Hematopoietic multipotent progenitor cell treated with erythropoietin and hydrocortisone succinate and interleukin-3 and kit ligand, for 15 days (in vitro differentiated cells): ENCODE measurements at regions not wholly inside any gene's neighbourhood (a gene's known extent, or its start where the extent isn't known, plus 50 kb on each side); places are given as distances from the start of the nearest gene placed in this dataset.

Source experiments
- DNase-seq: peaks from one replicate; pipeline ENCODE4 v3.0.0-alpha.2; 2015; ENCODE audit warnings: low spot score

- DNase-seq, result no peak
Measured at GRCh38 chr3:20912406-20912805, 726.4 kb upstream of the SGO1 start.

GRCh38 chr3:20909511-20909910, 723.5 kb upstream of the SGO1 start:
- DNase-seq, result no peak

- no peak for DNase-seq
Measured at GRCh38 chr3:20905210-20905805, 719.3 kb upstream of the SGO1 start.

GRCh38 chr3:20904671-20905070, 718.7 kb upstream of the SGO1 start:
- DNase-seq, result no peak

GRCh38 chr3:20898962-20899361, 713.0 kb upstream of the SGO1 start:
- no peak for DNase-seq

DNA sequence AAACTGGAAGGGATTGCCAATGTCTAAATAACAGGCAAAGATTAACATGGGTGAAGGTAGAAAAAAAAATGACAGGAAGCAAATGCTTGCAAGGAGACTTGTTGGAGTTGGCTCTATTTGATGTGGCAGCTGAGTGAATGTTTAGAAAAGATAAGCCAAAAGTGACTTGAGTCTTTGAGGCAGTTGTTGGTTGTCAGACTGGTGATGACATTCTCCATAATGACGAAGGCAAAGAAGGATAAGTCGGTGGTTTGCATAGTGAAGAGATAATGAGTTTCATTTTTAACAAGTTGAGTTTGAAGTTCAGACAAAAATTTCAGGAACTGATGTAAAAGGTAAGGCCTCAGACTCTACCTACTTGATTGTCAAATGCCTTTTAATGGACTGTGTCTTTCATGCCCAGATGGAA, 704.1 kb upstream of the SGO1 start:
- DNase-seq, result no peak

DNA sequence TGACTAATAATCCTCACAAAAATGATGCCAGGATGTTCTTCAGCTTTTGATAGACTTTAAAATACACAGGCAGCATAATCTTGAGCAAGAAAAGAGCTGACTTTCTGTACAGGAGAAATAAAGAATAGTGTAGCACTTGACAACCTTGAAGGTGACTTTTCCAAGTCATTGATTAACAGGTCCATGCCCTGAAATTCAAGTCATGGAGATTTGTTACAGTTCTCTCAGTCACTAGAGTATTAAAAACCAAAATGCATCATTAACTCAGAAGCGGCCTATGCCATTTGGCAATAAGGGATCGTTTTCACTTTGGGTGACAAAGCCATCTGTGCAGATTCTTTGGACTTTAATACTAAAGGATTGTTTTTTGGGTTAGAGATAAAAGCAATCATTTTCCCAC, 692.7 kb upstream of the SGO1 start:
- DNase-seq, result no peak

DNA sequence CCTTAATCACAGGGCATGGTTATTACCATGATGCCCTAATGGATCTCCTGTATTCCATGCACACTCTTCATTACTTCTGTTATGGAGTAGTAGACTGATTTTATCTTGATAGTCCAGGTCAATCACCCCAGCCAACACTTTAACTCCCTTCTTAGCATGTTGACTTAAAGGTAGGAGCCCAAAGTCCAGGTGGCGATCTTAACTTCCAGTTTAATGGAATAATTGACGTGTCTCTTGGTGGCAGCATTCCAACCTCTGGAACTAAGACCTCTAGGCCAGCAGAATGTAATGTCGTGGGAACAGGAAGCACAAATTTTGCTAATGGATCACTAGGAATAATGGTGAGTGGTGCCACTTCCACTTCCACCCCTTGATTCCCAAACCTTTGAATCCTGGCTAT, 687.2 kb upstream of the SGO1 start:
- DNase-seq, result no peak

DNA sequence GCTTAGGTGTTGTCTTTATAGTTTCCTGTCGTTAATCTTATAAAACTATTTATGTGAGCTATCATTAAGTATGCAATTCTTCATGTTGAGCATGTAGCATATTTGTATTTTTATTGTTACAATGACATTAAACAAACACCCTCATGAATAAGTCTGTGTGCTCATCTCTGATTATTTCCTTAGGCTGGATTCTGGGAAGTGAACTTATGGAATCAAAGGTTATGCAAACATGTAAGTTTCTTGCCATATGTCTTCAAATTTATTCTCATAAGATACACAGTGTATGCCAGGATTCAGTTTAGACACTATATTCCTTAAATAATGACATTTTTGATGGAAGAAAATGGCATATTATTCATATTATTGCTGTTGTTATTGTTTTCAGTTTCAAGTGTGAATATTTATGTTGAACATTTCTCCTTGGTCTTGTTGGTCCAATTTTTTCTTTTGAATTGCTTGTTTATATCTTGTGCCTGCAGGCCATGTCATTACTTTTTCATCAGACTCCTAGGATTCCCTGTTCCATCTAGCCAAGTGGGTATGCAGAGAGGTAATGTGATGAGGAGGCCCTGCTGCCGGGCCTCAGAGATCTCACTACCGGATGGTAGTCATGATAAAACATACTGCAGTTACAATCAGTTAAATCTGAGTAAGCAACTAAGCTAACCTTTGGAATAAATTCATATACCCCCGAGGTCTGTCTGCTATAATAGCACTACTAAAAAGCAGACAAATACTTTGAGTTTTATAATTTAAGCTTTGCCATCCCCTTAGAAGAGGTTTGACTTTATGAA, 684.3 kb upstream of the SGO1 start:
- no peak for DNase-seq

GRCh38 chr3:20865803-20866202, 679.8 kb upstream of the SGO1 start:
- DNase-seq, result no peak

DNA sequence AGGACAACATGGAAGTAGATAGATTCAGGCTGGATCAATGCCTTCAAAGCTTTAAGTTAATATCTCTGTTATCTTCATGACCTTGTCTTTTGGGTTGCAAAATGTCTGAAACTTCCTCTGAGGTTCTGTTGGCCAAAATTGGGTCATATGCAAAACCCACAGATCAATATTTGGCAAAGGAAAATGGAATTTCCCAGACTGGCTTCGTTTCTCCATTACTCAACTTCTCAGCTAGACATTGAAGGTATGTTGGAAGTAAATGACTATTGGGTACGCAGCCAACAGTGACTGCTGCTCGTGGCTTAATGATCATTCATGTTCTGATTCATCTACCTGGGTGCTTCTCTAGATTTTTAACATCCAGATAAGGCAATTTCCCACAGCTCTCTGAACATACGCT, 675.4 kb upstream of the SGO1 start:
- no peak for DNase-seq

GRCh38 chr3:20857636-20858035, 671.6 kb upstream of the SGO1 start:
- no peak for DNase-seq

GRCh38 chr3:20853890-20854289, 667.9 kb upstream of the SGO1 start:
- DNase-seq, result no peak

- no peak for DNase-seq
Measured at GRCh38 chr3:20852712-20853111, 666.7 kb upstream of the SGO1 start.

- DNase-seq, result no peak
Measured at GRCh38 chr3:20849975-20850374, 664.0 kb upstream of the SGO1 start.

GRCh38 chr3:20846832-20847231, 660.8 kb upstream of the SGO1 start:
- DNase-seq, result no peak

DNA sequence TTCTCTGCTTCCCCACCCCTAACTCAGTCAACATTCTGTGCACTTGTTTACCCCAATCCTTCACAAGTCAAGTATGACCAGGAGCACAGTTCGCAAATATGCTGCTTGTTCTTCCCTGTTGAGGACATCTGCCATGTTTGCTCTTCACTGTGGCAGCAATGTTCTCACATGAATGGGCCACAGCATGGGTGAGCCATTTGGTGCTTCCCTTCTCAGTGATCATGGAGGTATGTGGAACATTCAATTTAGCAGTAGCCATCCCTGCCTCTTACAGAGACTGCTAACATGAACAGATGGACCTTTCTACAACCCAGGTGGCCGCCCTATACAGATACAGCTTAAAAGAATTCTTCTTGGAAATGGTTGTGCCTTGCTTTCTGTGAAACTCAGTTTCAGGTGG, 660.1 kb upstream of the SGO1 start:
- no peak for DNase-seq

DNA sequence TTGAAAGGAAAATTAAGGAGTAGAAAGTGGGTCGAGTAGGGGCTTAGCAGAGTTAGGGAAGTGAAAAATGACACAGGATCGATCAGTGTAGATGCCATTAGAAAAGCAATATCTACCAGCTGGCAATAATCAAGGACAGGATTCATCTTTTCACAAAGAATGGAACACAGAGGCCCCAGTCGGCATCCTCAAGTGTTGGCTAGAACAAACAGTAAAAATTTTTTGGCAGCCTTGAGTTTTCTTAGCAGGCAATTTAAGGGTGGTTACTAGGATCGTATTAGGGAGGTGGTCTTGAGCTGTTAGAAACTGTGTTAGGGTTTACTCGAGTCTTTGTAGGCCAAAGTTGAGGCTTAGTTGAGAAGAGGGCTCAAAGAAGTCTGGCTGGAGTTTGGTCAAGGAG, 658.8 kb upstream of the SGO1 start:
- DNase-seq, result no peak

DNA sequence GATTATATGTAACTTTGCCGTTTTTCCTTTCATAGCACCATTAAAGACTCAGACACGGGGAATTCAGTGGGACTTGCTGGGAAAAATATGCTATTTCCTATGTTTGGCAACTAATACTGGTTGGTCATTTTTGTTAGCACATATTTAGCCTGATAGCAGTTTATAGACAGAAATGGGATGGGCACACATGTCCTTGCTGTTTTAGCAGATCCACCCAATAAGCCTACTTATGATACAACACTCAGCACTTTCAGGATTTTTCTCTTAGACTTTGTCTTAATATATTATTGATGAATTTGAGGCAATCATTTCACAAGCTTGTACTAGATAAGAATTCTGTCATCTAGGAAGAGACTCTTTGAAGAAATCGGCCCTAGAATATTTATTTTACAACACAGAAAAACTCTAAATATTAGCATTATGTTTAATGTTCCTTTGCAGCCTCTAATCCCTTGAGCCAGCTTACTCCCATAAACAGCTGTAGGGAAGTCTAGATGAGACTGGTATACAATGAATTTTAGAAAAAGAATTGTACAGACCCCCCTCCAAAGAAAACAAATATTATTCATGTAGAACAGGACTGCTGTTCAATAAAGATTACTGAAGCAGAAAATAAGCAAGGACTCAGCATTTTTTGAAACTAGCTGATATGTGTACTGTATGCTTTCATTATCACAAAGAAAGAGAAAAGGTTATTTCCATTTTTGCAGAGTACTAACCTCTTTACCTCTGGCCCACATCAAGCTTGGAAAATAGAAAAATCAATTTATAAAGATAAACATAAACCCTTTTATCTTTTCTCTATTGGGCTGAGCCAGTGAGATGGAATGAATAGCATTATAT, 656.8 kb upstream of the SGO1 start:
- no peak for DNase-seq

DNA sequence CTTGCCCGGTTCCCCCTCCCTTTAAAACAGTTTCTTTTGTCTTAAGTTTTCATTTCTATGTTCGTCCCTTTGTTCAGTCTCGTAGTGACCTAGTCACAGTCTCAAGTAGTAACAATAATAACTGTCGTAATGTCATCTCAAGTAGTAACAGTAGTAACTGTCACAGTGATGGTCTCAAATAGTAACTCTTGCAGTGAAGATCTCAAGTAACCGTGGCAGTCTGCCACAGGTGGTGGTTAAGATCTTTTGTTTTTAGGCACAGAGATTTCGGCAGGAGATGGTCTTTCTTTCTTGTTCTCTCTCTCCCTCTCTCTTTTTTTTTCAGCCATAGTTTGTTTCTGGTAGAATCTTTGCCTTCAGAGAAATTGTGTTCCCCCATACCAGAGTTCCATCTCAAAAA, 656.0 kb upstream of the SGO1 start:
- DNase-seq, result no peak

DNA sequence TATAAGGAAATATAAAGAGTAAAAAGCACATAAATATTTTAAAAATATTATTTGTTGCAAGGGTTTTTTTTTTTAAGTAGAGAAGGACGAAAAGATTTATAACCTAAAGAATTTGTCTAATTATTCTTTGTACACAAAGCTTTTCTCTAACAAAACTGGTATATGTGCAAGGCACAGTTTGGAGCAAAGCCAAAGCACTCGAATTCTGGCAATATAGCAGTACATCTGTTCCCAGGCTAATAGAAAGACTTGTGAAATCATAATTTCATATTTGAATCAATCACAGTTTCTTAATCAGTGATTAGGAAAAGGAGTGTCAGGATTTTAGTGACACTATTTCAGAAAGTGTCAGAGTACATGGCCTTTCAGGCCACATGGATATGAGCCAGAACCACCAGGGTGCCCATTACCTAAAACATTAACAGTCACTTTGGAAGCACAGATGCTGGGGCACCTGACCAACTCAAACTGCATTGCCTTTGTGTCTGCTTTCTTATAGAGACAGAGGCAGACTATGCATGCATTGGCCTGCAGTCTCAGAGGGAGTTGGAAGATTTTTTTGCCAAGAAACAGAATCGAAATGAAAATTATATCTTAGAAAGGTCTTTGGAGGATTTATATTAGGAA, 651.8 kb upstream of the SGO1 start:
- no peak for DNase-seq

DNA sequence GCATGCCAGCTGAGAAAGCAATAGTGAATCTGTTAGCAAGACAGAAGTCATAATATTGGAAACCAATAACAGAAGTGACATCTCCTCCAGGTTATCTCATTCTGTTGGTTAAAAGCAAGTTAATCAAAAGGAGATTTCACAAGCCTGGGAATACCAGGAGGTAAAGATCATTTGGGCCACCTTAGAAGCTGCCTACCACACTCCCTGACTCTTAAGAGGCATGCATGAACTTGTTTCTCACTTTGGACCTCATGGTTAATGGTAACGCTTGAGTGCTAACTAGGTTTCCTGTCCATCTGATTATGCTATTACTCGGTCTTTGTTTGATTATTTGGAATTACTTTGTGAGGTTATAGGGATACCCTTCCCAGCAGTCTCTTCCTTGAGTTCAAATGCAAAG, 650.8 kb upstream of the SGO1 start:
- DNase-seq, result no peak

DNA sequence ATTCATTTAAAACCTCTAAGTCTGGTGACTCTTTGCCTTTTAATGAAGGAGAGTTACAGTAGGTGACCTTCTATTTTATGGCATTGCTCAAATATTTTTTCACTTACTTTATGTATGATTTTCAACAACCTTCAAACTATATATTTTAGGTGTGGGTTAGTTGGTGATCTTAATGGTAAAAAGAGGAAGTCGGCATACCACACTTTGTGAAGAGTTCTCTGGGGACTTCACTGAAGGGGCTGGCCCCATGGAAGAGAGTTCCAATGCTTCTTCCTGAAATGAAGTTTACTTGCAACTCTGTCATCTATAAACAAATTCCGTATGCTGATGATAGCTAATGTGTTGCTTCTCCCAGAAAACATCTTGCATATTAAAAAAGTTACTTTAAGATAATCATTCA, 647.0 kb upstream of the SGO1 start:
- DNase-seq, result no peak
